ENCODE measurements at regions not wholly inside any gene's neighbourhood (a gene's known extent, or its start where the extent isn't known, plus 50 kb on each side); places are given as distances from the start of the nearest gene placed in this dataset.
"Not testable (repeated sequence)": the region's sequence is repeated elsewhere in the genome, so short reads cannot be mapped to it uniquely, and the experiment has no call there.

DNA sequence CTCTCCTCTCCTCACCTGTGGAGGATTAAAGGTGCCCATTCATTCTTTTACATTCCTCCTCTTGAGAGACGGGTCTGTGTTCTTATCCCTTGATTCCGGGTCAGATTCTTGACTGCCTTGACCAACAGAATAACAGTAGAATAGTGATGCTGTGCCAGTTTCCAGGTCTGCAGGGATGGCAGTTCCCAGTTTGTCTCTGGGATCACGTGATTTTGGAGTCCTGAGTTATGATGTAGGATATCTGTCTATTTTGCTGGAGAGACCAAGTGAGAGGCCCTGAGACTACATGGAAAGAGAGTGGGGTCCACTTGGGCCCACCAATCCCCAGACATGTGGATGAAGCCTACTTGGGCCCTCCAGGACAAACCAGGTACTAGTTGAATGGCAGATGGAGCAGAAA is 142.8 kb downstream of the TTC8 start:
- Histone ChIP-seq H3K27ac (no peak overlapping the region), H3K4me3 (no peak overlapping the region), H3K27me3 (peaks cover 0 to 12% (median 0%) of the 10 kb centered on the region in 7 donors), H3K36me3 (no peaks in the 10 kb centered on the region), H3K4me1 (no peaks in the 10 kb centered on the region), H3K9me3 (no peaks in the 10 kb centered on the region)
- TF ChIP-seq, protein P1, sequence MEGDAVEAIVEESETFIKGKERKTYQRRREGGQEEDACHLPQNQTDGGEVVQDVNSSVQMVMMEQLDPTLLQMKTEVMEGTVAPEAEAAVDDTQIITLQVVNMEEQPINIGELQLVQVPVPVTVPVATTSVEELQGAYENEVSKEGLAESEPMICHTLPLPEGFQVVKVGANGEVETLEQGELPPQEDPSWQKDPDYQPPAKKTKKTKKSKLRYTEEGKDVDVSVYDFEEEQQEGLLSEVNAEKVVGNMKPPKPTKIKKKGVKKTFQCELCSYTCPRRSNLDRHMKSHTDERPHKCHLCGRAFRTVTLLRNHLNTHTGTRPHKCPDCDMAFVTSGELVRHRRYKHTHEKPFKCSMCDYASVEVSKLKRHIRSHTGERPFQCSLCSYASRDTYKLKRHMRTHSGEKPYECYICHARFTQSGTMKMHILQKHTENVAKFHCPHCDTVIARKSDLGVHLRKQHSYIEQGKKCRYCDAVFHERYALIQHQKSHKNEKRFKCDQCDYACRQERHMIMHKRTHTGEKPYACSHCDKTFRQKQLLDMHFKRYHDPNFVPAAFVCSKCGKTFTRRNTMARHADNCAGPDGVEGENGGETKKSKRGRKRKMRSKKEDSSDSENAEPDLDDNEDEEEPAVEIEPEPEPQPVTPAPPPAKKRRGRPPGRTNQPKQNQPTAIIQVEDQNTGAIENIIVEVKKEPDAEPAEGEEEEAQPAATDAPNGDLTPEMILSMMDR (IDR thresholded peaks at IDR 0.05), result no peak
- WGBS, 2 donors, result 70 to 73% methylated on average over 3 of the region's 3 CpGs
- DNase-seq (no peak), ATAC-seq (no peak)
- intact Hi-C loops (cut with DNase I), result no loop called here

DNA sequence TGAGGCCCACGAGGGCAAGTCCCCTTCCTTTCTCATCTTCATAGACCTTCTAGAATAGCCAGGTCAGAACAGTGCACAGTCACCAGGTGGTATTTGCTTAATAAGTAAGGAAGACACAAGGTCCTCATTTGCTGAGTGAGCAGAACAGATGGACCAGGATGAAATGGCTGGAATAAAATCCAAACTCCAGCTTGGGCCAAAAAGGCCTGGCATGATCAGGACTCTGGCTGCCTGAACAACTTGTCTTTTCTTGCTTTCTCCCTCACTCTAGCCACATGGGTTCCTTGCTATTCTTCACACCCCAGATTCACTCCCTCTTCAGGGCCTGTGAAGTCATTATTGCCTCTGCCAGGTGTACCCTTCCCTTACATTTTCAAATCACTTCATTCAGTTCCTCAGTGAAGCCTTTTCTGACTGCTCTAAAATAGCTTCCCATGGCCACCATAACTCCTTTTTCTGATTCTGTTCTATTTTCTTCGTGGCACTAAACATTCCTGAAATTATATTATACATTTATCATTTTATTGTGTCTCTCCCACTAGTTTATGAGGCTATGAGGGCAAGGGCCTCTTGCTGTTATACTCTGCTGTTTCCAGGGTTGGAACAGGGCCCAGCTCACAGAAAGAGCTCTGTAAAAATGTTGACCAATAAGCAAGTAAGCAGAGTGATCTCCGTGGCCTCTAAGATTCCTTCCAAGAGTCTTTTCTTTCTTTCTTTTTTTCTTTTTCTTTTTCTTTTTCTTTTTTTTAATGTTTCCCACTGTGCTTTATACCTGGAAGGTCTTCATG is 150.8 kb downstream of the TTC8 start:
- Histone ChIP-seq H3K4me1 (no peaks in the 10 kb centered on the region), H3K4me3 (no peak overlapping the region), H3K9me3 (peaks cover 0 to 5% (median 0%) of the 10 kb centered on the region in 11 donors), H3K27me3 (peaks cover 0 to 32% (median 10%) of the 10 kb centered on the region in 7 donors), H3K36me3 (no peaks in the 10 kb centered on the region), H3K27ac (no peak overlapping the region)
- TF ChIP-seq, protein P1 (IDR thresholded peaks at IDR 0.05), result no peak
- WGBS, 2 donors, result 45 to 46% methylated on average over 3 of the region's 3 CpGs
- intact Hi-C loops (cut with DNase I), result no loop called here
- DNase-seq (no peak), ATAC-seq (no peak)

DNA sequence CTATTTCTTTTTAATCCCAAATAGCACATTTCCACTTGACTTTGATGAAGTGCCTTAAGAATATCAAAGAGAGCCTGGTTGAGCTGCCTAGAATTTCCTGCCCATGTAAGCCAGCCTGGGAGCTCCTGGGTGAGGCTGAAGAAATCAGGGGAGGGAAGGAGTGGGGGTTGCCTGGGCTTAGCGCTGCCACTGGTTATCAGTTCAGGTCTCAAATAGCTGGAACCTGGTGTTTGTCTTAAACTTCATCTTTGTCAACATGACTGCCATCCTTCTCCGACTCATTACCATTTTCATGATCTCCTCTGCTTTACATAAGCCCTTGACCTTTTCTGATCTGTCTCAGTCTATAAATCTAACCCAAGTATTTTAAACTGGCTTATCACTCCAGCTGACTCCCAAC is 151.5 kb downstream of the TTC8 start:
- DNase-seq (no peak), ATAC-seq (no peak)
- intact Hi-C loops (cut with DNase I), result no loop called here
- peaks cover 0 to 33% (median 10%) of the 10 kb centered on the region in 7 donors for H3K27me3 ChIP-seq
- H3K27ac ChIP-seq, result no peak overlapping the region
- no peaks in the 10 kb centered on the region for H3K36me3 ChIP-seq
- H3K4me3 ChIP-seq, result no peak overlapping the region
- WGBS, 2 donors, result 32 to 45% methylated on average over 2 of the region's 2 CpGs
- TF ChIP-seq, protein P1 (IDR thresholded peaks at IDR 0.05), result no peak
- H3K4me1 ChIP-seq, result no peaks in the 10 kb centered on the region
- H3K9me3 ChIP-seq, result peaks cover 0 to 7% (median 0%) of the 10 kb centered on the region in 11 donors

DNA sequence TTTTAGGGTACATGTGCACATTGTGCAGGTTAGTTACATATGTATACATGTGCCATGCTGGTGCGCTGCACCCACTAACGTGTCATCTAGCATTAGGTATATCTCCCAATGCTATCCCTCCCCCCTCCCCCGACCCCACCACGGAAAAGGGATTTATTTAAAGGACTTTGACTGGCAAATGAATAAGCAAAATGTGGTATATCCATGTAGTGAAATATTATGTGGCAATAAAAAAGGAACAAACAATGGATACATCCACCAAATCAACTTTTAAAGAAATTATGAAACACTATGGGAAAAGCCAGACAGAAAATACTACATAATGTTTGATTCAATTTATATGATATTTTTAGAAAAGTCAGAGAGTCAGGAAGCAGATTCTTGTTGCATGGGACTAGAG is 156.5 kb downstream of the TTC8 start:
- ATAC-seq; DNase-seq; H3K27ac ChIP-seq; H3K4me3 ChIP-seq; H3K4me1 ChIP-seq; intact Hi-C loops (cut with DNase I); H3K36me3 ChIP-seq: not testable (repeated sequence)
- H3K9me3 ChIP-seq, result peaks cover 0 to 14% (median 0%) of the 10 kb centered on the region in 11 donors
- H3K27me3 ChIP-seq, result peaks cover 0 to 33% (median 21%) of the 10 kb centered on the region in 7 donors
- 52 to 55% methylated on average over 2 to 3 of the region's 4 CpGs for WGBS, 2 donors

DNA sequence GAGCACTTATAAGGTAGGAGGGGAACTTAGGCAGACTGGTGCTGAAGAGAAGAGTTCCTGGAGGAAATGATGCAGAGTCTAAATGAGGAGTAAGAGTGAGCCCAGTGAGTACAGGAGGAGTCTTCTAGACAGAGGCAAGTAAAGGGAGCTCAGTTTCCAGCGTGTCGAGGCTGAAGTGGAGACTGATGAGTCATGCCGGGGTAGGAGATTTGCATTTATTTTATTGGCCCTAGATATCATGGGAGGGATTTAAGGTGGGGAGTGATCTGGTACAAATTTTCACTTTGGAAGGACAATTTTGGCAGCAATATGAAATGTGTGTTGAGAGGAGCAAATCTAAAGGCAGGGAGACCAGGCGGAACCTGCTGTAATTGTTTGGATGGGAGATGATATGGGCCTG is 157.5 kb downstream of the TTC8 start:
- TF ChIP-seq, protein P1 (IDR thresholded peaks at IDR 0.05), result no peak
- 90 to 91% methylated on average over 4 of the region's 4 CpGs for WGBS, 2 donors
- no peak for ATAC-seq
- intact Hi-C loops (cut with DNase I), result no loop called here
- Histone ChIP-seq H3K4me1 (no peaks in the 10 kb centered on the region), H3K9me3 (peaks cover 0 to 14% (median 0%) of the 10 kb centered on the region in 11 donors), H3K27me3 (peaks cover 0 to 31% (median 21%) of the 10 kb centered on the region in 7 donors), H3K4me3 (no peak overlapping the region), H3K27ac (no peak overlapping the region), H3K36me3 (no peaks in the 10 kb centered on the region)
- no peak for DNase-seq

Data from heart right ventricle (tissue), 16 donors.